HCT116 (cell line): ENCODE measurements at regions not wholly inside any gene's neighbourhood (a gene's known extent, or its start where the extent isn't known, plus 50 kb on each side); places are given as distances from the start of the nearest gene placed in this dataset.

ENCODE experiments used
- ATAC-seq: fragments of 200-7000 bp; cut with Tn5 transposase; 2 replicates; pipeline ENCODE4 v1.9.1; 2020; ENCODE audit warnings: mild to moderate bottlenecking, moderate library complexity
- BruUV-seq: library from RNA; stranded (reverse); fragments of 400-500 nt; replicated peaks from 2 replicates; lab custom pipeline; 2021; lab: Mats Ljungman, UMichigan
- CTCF ChIA-PET: fragments of 300-600 bp; sonication (Branson Sonifier 250); formaldehyde crosslinking; loops from one replicate; lab custom pipeline; 2021; ENCODE audit warnings: antibody characterized with exemption; lab: Charles Lee
- POLR2A ChIA-PET: fragments of 300-600, 350-600 bp; sonication (Branson Sonifier 250); formaldehyde crosslinking; loops from one replicate; lab custom pipeline; 2021; ENCODE audit warnings: antibody characterized with exemption; lab: Charles Lee
- RAD21 ChIA-PET, 2 experiments: fragments of 300-600 bp; sonication (Branson Sonifier 250); formaldehyde crosslinking; loops; one replicate each; lab custom pipeline; 2023; ENCODE audit warnings: low total read pairs in 2 of 2; ENCODE audit not compliant: uncharacterized antibody in 2 of 2, unreplicated experiment in 2 of 2, low non-redundant PET in 1 of 2; lab: Charles Lee
- DNase-seq: peaks from one replicate; pipeline ENCODE4 v3.0.0-alpha.2; 2010; ENCODE audit warnings: low read depth, low spot score
- H2AFZ ChIP-seq: fragments of 200-600 bp; shearing (Covaris generic), sonication (generic); 2 replicates; pipeline ENCODE4 v1.6.1; 2017; ENCODE audit warnings: low read depth, mixed run types, mixed read lengths, antibody characterized with exemption, low read length; ENCODE audit not compliant: poor library complexity, severe bottlenecking
- H3K27ac ChIP-seq: 2 replicates; pipeline ENCODE4 v1.5.1; 2012; ENCODE audit warnings: low read depth, low read length
- H3K27me3 ChIP-seq: fragments of 200-600 bp; sonication (generic); 2 replicates; pipeline ENCODE4 v1.6.1; 2016; ENCODE audit warnings: mixed run types, low read length, mixed read lengths; ENCODE audit not compliant: insufficient read depth
- H3K36me3 ChIP-seq, 2 experiments: fragments of 200-500 bp in 1 of 2; fragments of 200-600 bp in 1 of 2; sonication (Bioruptor generic) in 1 of 2; sonication (generic) in 1 of 2; 2 replicates each; pipeline versions ENCODE4 v1.5.1 to v1.6.1; 2014 to 2016; ENCODE audit warnings: low read length in 2 of 2, inconsistent platforms in 1 of 2, mixed read lengths in 1 of 2, mixed run types in 1 of 2; ENCODE audit not compliant: insufficient read depth in 2 of 2, control insufficient read depth in 1 of 2
- H3K4me1 ChIP-seq, 2 experiments: fragments of 200-600 bp in 1 of 2; sonication (generic) in 1 of 2; 2 replicates each; pipeline versions ENCODE4 v1.5.1 to v1.6.1; 2012 to 2017; ENCODE audit warnings: low read length in 2 of 2, inconsistent platforms in 1 of 2, mild to moderate bottlenecking in 1 of 2, mixed read lengths in 1 of 2, mixed run types in 1 of 2, moderate library complexity in 1 of 2; ENCODE audit not compliant: insufficient read depth in 2 of 2, control insufficient read depth in 1 of 2
- H3K4me2 ChIP-seq: fragments of 200-600 bp; sonication (generic); 2 replicates; pipeline ENCODE4 v1.6.1; 2017; ENCODE audit warnings: mixed run types, low read length, mixed read lengths
- H3K4me3 ChIP-seq, 2 experiments: fragments of 200-600 bp in 1 of 2; sonication (generic) in 1 of 2; replicated peaks in 1 of 2; 2 replicates each; pipeline ENCODE4 v1.5.1; 2011 to 2016; ENCODE audit warnings: low read length in 2 of 2, control low read depth in 1 of 2, low read depth in 1 of 2, mild to moderate bottlenecking in 1 of 2, mixed read lengths in 1 of 2, mixed run types in 1 of 2
- H3K79me2 ChIP-seq: fragments of 200-600 bp; sonication (generic); 2 replicates; pipeline ENCODE4 v1.6.1; 2017; ENCODE audit warnings: mild to moderate bottlenecking, mixed run types, low read length, moderate library complexity, mixed read lengths; ENCODE audit not compliant: insufficient read depth
- H3K9ac ChIP-seq: fragments of 200-600 bp; sonication (generic); 2 replicates; pipeline ENCODE4 v1.6.1; 2016; ENCODE audit warnings: low read length, mixed read lengths
- H3K9me2 ChIP-seq: fragments of 200-600 bp; sonication (generic), shearing (Covaris generic); 2 replicates; pipeline ENCODE4 v1.6.1; 2017; ENCODE audit warnings: mixed run types, mild to moderate bottlenecking, moderate library complexity; ENCODE audit not compliant: insufficient read depth
- H3K9me3 ChIP-seq, 2 experiments: fragments of 200-500 bp in 1 of 2; fragments of 200-600 bp in 1 of 2; sonication (Bioruptor generic) in 1 of 2; sonication (generic) in 1 of 2; 2 replicates each; pipeline ENCODE4 v1.6.1; 2014 to 2017; ENCODE audit warnings: low read length in 2 of 2, mixed read lengths in 2 of 2, inconsistent platforms in 1 of 2, low read depth in 1 of 2, mild to moderate bottlenecking in 1 of 2, mixed run types in 1 of 2, moderate library complexity in 1 of 2; ENCODE audit not compliant: control insufficient read depth in 1 of 2, insufficient read depth in 1 of 2
- H4K20me1 ChIP-seq: fragments of 200-600 bp; sonication (generic), shearing (Covaris generic); 2 replicates; pipeline ENCODE4 v1.6.1; 2017; ENCODE audit warnings: mixed run types, mild to moderate bottlenecking, moderate library complexity; ENCODE audit not compliant: insufficient read depth
- CEBPB ChIP-seq: IDR thresholded peaks from 2 replicates; pipeline ENCODE4 v1.6.1; 2012; ENCODE audit warnings: low read depth
- EZH2 ChIP-seq: fragments of 200-600 bp; sonication (generic); IDR thresholded peaks from 2 replicates; pipeline ENCODE4 v1.6.1; 2017; ENCODE audit warnings: antibody characterized with exemption, mixed run types
- SRF ChIP-seq: IDR thresholded peaks from 2 replicates; pipeline ENCODE4 v1.6.1; 2012; ENCODE audit warnings: low read depth
- TCF7L2 ChIP-seq: IDR thresholded peaks from 2 replicates; pipeline ENCODE4 v1.7.0; 2011; ENCODE audit warnings: borderline replicate concordance, inconsistent platforms; ENCODE audit not compliant: insufficient read depth, insufficient read length; ENCODE audit errors: extremely low read depth
- YY1 ChIP-seq: IDR thresholded peaks from 2 replicates; pipeline ENCODE4 v1.6.1; 2011; ENCODE audit warnings: low read length, low read depth, moderate library complexity, mild to moderate bottlenecking; ENCODE audit not compliant: insufficient replicate concordance; ENCODE audit errors: extremely low read depth
- intact Hi-C: fragments of 100-400 bp; cut with micrococcal nuclease; formaldehyde crosslinking; loops from 2 replicates; pipeline ENCODE4 v1.10.0; 2022
- TF ChIP-seq, protein P1 (sequence below): IDR thresholded peaks from 2 replicates; pipeline ENCODE4 v1.6.1; 2012; ENCODE audit warnings: low read depth

DNA sequence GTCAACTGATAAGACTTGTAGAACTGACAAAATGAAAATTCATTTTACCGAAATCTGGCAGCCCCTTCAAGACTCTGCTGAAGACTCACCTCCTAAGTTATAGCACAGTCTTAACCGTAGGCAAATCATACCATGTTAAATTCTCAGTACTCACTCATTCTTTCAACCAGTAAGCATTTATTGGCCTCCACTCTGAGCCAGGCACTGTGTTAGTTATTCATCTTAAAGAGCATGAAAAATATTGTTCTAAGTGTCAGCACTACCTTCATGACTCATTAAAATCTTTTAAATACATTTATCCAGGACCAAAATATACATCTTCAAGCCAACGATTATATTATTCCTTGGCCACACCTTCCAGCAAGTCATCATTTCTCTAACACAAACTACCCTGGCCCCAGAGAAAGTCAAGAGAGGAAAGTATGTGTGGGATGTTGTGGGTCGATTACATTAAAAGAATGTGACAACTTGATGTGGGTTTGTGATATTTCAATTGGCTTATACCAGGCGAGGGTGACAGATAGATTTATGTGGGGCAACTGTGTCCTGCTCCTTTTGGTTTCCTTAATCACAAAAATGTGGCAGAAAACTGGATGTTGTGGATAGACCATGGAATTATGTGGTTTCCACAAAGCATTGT, 55.0 kb downstream of the TMEM30B start:
- 0 out of 4 replicates have a peak, but pooled peaks cover 0 to 2% of the 10 kb centered on the region in 2 experiments for H3K4me1 ChIP-seq
- no peaks in the 10 kb centered on the region for H3K79me2 ChIP-seq
- no peaks in the 10 kb centered on the region for H3K9me2 ChIP-seq
- ChIA-PET RAD21 (no interaction called here), CTCF (no interaction called here)
- TF ChIP-seq TCF7L2: no peak
- TF ChIP-seq EZH2: no peak
- TF ChIP-seq, protein P1, sequence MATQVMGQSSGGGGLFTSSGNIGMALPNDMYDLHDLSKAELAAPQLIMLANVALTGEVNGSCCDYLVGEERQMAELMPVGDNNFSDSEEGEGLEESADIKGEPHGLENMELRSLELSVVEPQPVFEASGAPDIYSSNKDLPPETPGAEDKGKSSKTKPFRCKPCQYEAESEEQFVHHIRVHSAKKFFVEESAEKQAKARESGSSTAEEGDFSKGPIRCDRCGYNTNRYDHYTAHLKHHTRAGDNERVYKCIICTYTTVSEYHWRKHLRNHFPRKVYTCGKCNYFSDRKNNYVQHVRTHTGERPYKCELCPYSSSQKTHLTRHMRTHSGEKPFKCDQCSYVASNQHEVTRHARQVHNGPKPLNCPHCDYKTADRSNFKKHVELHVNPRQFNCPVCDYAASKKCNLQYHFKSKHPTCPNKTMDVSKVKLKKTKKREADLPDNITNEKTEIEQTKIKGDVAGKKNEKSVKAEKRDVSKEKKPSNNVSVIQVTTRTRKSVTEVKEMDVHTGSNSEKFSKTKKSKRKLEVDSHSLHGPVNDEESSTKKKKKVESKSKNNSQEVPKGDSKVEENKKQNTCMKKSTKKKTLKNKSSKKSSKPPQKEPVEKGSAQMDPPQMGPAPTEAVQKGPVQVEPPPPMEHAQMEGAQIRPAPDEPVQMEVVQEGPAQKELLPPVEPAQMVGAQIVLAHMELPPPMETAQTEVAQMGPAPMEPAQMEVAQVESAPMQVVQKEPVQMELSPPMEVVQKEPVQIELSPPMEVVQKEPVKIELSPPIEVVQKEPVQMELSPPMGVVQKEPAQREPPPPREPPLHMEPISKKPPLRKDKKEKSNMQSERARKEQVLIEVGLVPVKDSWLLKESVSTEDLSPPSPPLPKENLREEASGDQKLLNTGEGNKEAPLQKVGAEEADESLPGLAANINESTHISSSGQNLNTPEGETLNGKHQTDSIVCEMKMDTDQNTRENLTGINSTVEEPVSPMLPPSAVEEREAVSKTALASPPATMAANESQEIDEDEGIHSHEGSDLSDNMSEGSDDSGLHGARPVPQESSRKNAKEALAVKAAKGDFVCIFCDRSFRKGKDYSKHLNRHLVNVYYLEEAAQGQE: no peak
- TF ChIP-seq SRF: no peak
- TF ChIP-seq YY1: no peak
- no peak for TF ChIP-seq CEBPB
- TF ChIP-seq, all 23 proteins: peak for 0
- Histone ChIP-seq H4K20me1 (no peaks in the 10 kb centered on the region), H3K9ac (no peak overlapping the region), H3K27me3 (no peaks in the 10 kb centered on the region), H3K27ac (no peak overlapping the region), H3K4me2 (no peak overlapping the region), H3K4me3 (no peak overlapping the region), H3K9me3 (no peaks in the 10 kb centered on the region), H2AFZ (no peak overlapping the region), H3K36me3 (no peaks in the 10 kb centered on the region)
- BruUV-seq: no TSS peak
- POLR2A ChIA-PET: no interaction called here
- DNase-seq (no peak), ATAC-seq (no peak)
- intact Hi-C loops: no loop called here
